HG03064 (cell line): ENCODE measurements at regions not wholly inside any gene's neighbourhood (a gene's known extent, or its start where the extent isn't known, plus 50 kb on each side); places are given as distances from the start of the nearest gene placed in this dataset.
"Not testable (repeated sequence)": the region's sequence is repeated elsewhere in the genome, so short reads cannot be mapped to it uniquely, and the experiment has no call there.

Source experiments
- ATAC-seq: cut with Tn5 transposase; IDR thresholded peaks from one replicate; pipeline ENCODE4 v1.9.1; 2021; ENCODE audit warnings: low read depth; ENCODE audit not compliant: unreplicated experiment

- no peak for ATAC-seq
Measured at GRCh38 chr1:60952612-60953111, 129.7 kb upstream of the NFIA start.

GRCh38 chr1:60950224-60951063 is 131.9 kb upstream of the NFIA start:
- ATAC-seq, result no peak

GRCh38 chr1:60949826-60950197 is 132.5 kb upstream of the NFIA start:
- no peak for ATAC-seq

- no peak for ATAC-seq
Measured at GRCh38 chr1:60949154-60949825, 133.1 kb upstream of the NFIA start.

GRCh38 chr1:60948486-60948885 is 133.9 kb upstream of the NFIA start:
- ATAC-seq, result no peak

GRCh38 chr1:60947367-60947766 is 135.0 kb upstream of the NFIA start:
- no peak for ATAC-seq

GRCh38 chr1:60942896-60943638 is 139.3 kb upstream of the NFIA start:
- ATAC-seq, result no peak

GRCh38 chr1:60942291-60942690 is 140.1 kb upstream of the NFIA start:
- no peak for ATAC-seq

- ATAC-seq, result not testable (repeated sequence)
Measured at GRCh38 chr1:60940685-60941084, 141.7 kb upstream of the NFIA start.

GRCh38 chr1:60937720-60938119 is 144.6 kb upstream of the NFIA start:
- no peak for ATAC-seq

- ATAC-seq, result no peak
Measured at GRCh38 chr1:60936591-60937342, 145.6 kb upstream of the NFIA start.

- ATAC-seq, result no peak
Measured at GRCh38 chr1:60936163-60936562, 146.2 kb upstream of the NFIA start.

- no peak for ATAC-seq
Measured at GRCh38 chr1:60935599-60936110, 146.7 kb upstream of the NFIA start.

- ATAC-seq, result no peak
Measured at GRCh38 chr1:60930130-60930529, 152.2 kb upstream of the NFIA start.

- ATAC-seq, result no peak
Measured at GRCh38 chr1:60924964-60925798, 157.2 kb upstream of the NFIA start.

GRCh38 chr1:60924165-60924564 is 158.2 kb upstream of the NFIA start:
- ATAC-seq, result no peak

- ATAC-seq, result no peak
Measured at GRCh38 chr1:60923389-60924087, 158.8 kb upstream of the NFIA start.

- ATAC-seq, result no peak
Measured at GRCh38 chr1:60922304-60922703, 160.1 kb upstream of the NFIA start.

- ATAC-seq, result no peak
Measured at GRCh38 chr1:60921175-60921574, 161.2 kb upstream of the NFIA start.
